Endothelial cell of umbilical vein (primary cell): ENCODE measurements at regions not wholly inside any gene's neighbourhood (a gene's known extent, or its start where the extent isn't known, plus 50 kb on each side); places are given as distances from the start of the nearest gene placed in this dataset.

Experiments used
- BruUV-seq: library from RNA; stranded (reverse); fragments of 400-500 nt; replicated peaks from 2 replicates; lab custom pipeline; 2021; lab: Mats Ljungman, UMichigan
- CTCF ChIA-PET: fragments of 300-600, 350-600 bp; sonication (Branson Sonifier 250); formaldehyde crosslinking; loops from one replicate; lab custom pipeline; 2021; ENCODE audit warnings: antibody characterized with exemption, inconsistent platforms; lab: Charles Lee
- POLR2A ChIA-PET: fragments of 300-600, 350-600 bp; sonication (Branson Sonifier 250); formaldehyde crosslinking; loops from one replicate; lab custom pipeline; 2021; ENCODE audit warnings: antibody characterized with exemption, inconsistent platforms; lab: Charles Lee
- DNase-seq: peaks from one replicate; pipeline ENCODE4 v3.0.0-alpha.2; 2011; ENCODE audit warnings: low read depth, low spot score
- FAIRE-seq: peaks from 2 replicates; lab custom pipeline; 2011; peaks lifted over from hg19 to GRCh38; lab: Jason Lieb, UNC
- H2AFZ ChIP-seq: 2 replicates; pipeline ENCODE4 v1.6.0; 2012; ENCODE audit warnings: low read depth, low read length, control low read depth, inconsistent platforms
- H3K27ac ChIP-seq: 2 replicates; pipeline ENCODE4 v1.5.1; 2011; ENCODE audit warnings: low read depth, mild to moderate bottlenecking, control low read depth, low read length, moderate library complexity; ENCODE audit not compliant: insufficient read depth
- H3K27me3 ChIP-seq, 2 experiments: 2 replicates each; pipeline versions ENCODE4 v1.6.0 to v1.6.1; 2011; ENCODE audit warnings: low read length in 2 of 2, mixed read lengths in 1 of 2; ENCODE audit not compliant: control insufficient read depth in 2 of 2, insufficient read depth in 2 of 2
- H3K36me3 ChIP-seq, 2 experiments: 2 replicates in 1 of 2; 3 replicates in 1 of 2; pipeline ENCODE4 v1.5.1; 2011; ENCODE audit warnings: low read length in 2 of 2, mild to moderate bottlenecking in 1 of 2, moderate library complexity in 1 of 2; ENCODE audit not compliant: control insufficient read depth in 2 of 2, insufficient read depth in 2 of 2; ENCODE audit errors: extremely low read depth in 1 of 2
- H3K4me1 ChIP-seq: 3 replicates; pipeline ENCODE4 v1.5.1; 2011; ENCODE audit warnings: mild to moderate bottlenecking, low read length; ENCODE audit not compliant: control insufficient read depth, insufficient read depth; ENCODE audit errors: extremely low read depth
- H3K4me2 ChIP-seq: 2 replicates; pipeline ENCODE4 v1.6.1; 2011; ENCODE audit warnings: low read length, control low read depth, mixed read lengths; ENCODE audit not compliant: insufficient read depth
- H3K4me3 ChIP-seq, 3 experiments: fragments of 200-600 bp in 1 of 3; sonication (generic), shearing (Covaris generic) in 1 of 3; replicated peaks in 1 of 3; 2 replicates each; pipeline ENCODE4 v1.5.1; 2011 to 2016; ENCODE audit warnings: control low read depth in 3 of 3, low read length in 3 of 3, mild to moderate bottlenecking in 2 of 3, inconsistent platforms in 1 of 3, low read depth in 1 of 3, moderate library complexity in 1 of 3; ENCODE audit not compliant: insufficient read depth in 1 of 3
- H3K79me2 ChIP-seq: 2 replicates; pipeline ENCODE4 v1.6.0; 2012; ENCODE audit warnings: low read length, inconsistent platforms; ENCODE audit not compliant: control insufficient read depth, insufficient read depth
- H3K9ac ChIP-seq: replicated peaks from 2 replicates; pipeline ENCODE3; 2011; ENCODE audit warnings: low read length, control low read depth; ENCODE audit not compliant: insufficient read depth; ENCODE audit errors: extremely low read depth
- H3K9me1 ChIP-seq: replicated peaks from 3 replicates; pipeline ENCODE4 v1.6.0; 2011; ENCODE audit warnings: mild to moderate bottlenecking, low read length; ENCODE audit not compliant: control insufficient read depth, insufficient read depth; ENCODE audit errors: extremely low read depth
- H3K9me3 ChIP-seq: replicated peaks from 2 replicates; pipeline ENCODE4 v1.5.1; 2012; ENCODE audit warnings: low read length, inconsistent platforms; ENCODE audit not compliant: control insufficient read depth, insufficient read depth
- H4K20me1 ChIP-seq: replicated peaks from 2 replicates; pipeline ENCODE3; 2011; ENCODE audit warnings: mild to moderate bottlenecking, low read length; ENCODE audit not compliant: control insufficient read depth, insufficient read depth; ENCODE audit errors: extremely low read depth
- EZH2 ChIP-seq: IDR thresholded peaks from 2 replicates; pipeline ENCODE4 v1.6.1; 2012; ENCODE audit warnings: borderline replicate concordance, low read depth, mild to moderate bottlenecking, moderate library complexity, low read length, inconsistent platforms; ENCODE audit not compliant: severe bottlenecking
- FOS ChIP-seq: IDR thresholded peaks from 2 replicates; pipeline ENCODE4 v1.6.1; 2011; ENCODE audit warnings: mild to moderate bottlenecking, low read length, moderate library complexity, borderline replicate concordance; ENCODE audit not compliant: insufficient read depth
- GATA2 ChIP-seq: IDR thresholded peaks from 2 replicates; pipeline ENCODE4 v1.7.0; 2011; ENCODE audit warnings: low read depth, mild to moderate bottlenecking, moderate library complexity, mixed read lengths, low read length; ENCODE audit not compliant: insufficient read length, insufficient read depth
- JUN ChIP-seq: IDR thresholded peaks from 2 replicates; pipeline ENCODE4 v1.6.1; 2011; ENCODE audit warnings: borderline replicate concordance, low read depth; ENCODE audit not compliant: insufficient read length, insufficient read depth
- MYC ChIP-seq: IDR thresholded peaks from one replicate; pipeline ENCODE4 v1.6.1; 2011; ENCODE audit warnings: mild to moderate bottlenecking, low read depth, low read length
- POLR2A ChIP-seq: IDR thresholded peaks from 2 replicates; pipeline ENCODE4 v1.6.1; 2012; ENCODE audit warnings: low read depth, mild to moderate bottlenecking, control low read depth, low read length
- POLR2AphosphoS5 ChIP-seq: IDR thresholded peaks from 2 replicates; pipeline ENCODE4 v1.6.1; 2012; ENCODE audit warnings: low read depth, mild to moderate bottlenecking, control low read depth, low read length, moderate library complexity; ENCODE audit not compliant: insufficient read depth
- dilution Hi-C: fragments of 300-500 bp; cut with MboI; formaldehyde crosslinking; loops from one replicate; pipeline ENCODE4 v1.15.0; 2019; ENCODE audit warnings: low sequenced_read_pairs; ENCODE audit not compliant: extremely low pct_ligation_motif_present
- intact Hi-C: fragments of 100-400 bp; cut with micrococcal nuclease; formaldehyde crosslinking; loops from one replicate; pipeline ENCODE4 v1.10.0; 2022
- TF ChIP-seq, protein P1 (sequence below), 2 donors: IDR thresholded peaks; 1 replicate in 1 of 2; 2 replicates in 1 of 2; pipeline ENCODE4 v1.5.1; 2011; ENCODE audit warnings: low read length in 2 of 2, mild to moderate bottlenecking in 2 of 2, moderate library complexity in 2 of 2, control low read depth in 1 of 2, inconsistent platforms in 1 of 2, low read depth in 1 of 2; ENCODE audit not compliant: insufficient read depth in 1 of 2; ENCODE audit errors: extremely low read depth in 1 of 2
- TF ChIP-seq, protein P2 (sequence below): IDR thresholded peaks from 2 replicates; pipeline ENCODE4 v1.6.1; 2011; ENCODE audit not compliant: insufficient read depth, insufficient read length

DNA sequence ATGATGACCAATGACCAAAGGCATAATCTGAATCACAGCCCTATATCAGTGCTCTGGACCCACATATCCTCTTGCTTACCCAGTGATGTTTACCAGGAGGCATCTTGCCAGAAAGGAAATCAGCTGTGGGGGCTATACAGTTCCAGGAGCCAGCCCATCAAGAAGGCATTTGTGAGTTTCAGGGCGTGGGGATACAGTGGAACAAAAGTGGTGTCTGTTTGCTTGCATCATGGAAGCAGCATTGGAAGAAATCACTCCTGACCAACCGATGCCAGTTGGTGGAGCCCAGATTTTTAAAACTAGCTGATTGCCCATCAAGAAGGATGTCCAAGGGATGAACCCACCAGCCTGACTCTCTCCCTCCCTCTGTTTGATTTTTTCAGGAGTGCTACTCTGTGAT, 106.5 kb upstream of the EGFLAM start:
- CTCF ChIA-PET: no interaction called here
- dilution Hi-C loops (no loop called here), intact Hi-C loops (no loop called here)
- no peak overlapping the region for H3K27ac ChIP-seq
- no TSS peak for BruUV-seq
- TF ChIP-seq POLR2AphosphoS5 (no peak), FOS (no peak), JUN (no peak), POLR2A (no peak), EZH2 (no peak), GATA2 (no peak), MYC (no peak)
- TF ChIP-seq, protein P1, sequence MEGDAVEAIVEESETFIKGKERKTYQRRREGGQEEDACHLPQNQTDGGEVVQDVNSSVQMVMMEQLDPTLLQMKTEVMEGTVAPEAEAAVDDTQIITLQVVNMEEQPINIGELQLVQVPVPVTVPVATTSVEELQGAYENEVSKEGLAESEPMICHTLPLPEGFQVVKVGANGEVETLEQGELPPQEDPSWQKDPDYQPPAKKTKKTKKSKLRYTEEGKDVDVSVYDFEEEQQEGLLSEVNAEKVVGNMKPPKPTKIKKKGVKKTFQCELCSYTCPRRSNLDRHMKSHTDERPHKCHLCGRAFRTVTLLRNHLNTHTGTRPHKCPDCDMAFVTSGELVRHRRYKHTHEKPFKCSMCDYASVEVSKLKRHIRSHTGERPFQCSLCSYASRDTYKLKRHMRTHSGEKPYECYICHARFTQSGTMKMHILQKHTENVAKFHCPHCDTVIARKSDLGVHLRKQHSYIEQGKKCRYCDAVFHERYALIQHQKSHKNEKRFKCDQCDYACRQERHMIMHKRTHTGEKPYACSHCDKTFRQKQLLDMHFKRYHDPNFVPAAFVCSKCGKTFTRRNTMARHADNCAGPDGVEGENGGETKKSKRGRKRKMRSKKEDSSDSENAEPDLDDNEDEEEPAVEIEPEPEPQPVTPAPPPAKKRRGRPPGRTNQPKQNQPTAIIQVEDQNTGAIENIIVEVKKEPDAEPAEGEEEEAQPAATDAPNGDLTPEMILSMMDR (IDR thresholded peaks at IDR 0.05; ENCODE audit: extremely low read depth in 1 of 2, insufficient read depth in 1 of 2, low read depth in 1 of 2, low read length in 2 of 2): no peak
- TF ChIP-seq, protein P2, sequence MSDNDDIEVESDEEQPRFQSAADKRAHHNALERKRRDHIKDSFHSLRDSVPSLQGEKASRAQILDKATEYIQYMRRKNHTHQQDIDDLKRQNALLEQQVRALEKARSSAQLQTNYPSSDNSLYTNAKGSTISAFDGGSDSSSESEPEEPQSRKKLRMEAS: no peak
- no peaks in the 10 kb centered on the region for H3K36me3 ChIP-seq
- no peaks in the 10 kb centered on the region for H3K9me3 ChIP-seq
- no peak overlapping the region for H3K9ac ChIP-seq
- no peaks in the 10 kb centered on the region for H4K20me1 ChIP-seq
- no peaks in the 10 kb centered on the region for H3K9me1 ChIP-seq
- H2AFZ ChIP-seq: no peak overlapping the region
- no peak for DNase-seq
- H3K4me1 ChIP-seq: no peaks in the 10 kb centered on the region
- no peaks in the 10 kb centered on the region for H3K79me2 ChIP-seq
- no peak for FAIRE-seq
- no peak overlapping the region for H3K4me3 ChIP-seq
- no peak overlapping the region for H3K4me2 ChIP-seq
- peaks cover 0 to 4% of the 10 kb centered on the region in 2 experiments for H3K27me3 ChIP-seq
- POLR2A ChIA-PET: no interaction called here
